ENCODE measurements at regions not wholly inside any gene's neighbourhood (a gene's known extent, or its start where the extent isn't known, plus 50 kb on each side); places are given as distances from the start of the nearest gene placed in this dataset.

- Mint-ChIP-seq H3K9me3 (no peaks in the 10 kb centered on the region), H3K36me3 (ENCODE audit: low read depth) (peaks cover 3% of the 10 kb centered on the region), H3K4me3 (no peak overlapping the region), H3K27ac (no peak overlapping the region), H3K4me1 (peaks cover 13% of the 10 kb centered on the region), H3K27me3 (ENCODE audit: low read depth) (peaks cover 12% of the 10 kb centered on the region)
- TF ChIP-seq CTCF (IDR thresholded peaks at IDR 0.05; ENCODE audit: unreplicated experiment in 3 of 3) = no peak
Measured at GRCh38 chr10:29099415-29099814, 189.5 kb upstream of the LYZL1 start.

- H3K27ac Mint-ChIP-seq = no peak overlapping the region
- peaks cover 3% of the 10 kb centered on the region for H3K36me3 Mint-ChIP-seq (ENCODE audit: low read depth)
- no peaks in the 10 kb centered on the region for H3K9me3 Mint-ChIP-seq
- no peak overlapping the region for H3K4me3 Mint-ChIP-seq
- no peak for TF ChIP-seq CTCF (IDR thresholded peaks at IDR 0.05; ENCODE audit: unreplicated experiment in 3 of 3)
- H3K4me1 Mint-ChIP-seq = peaks cover 15% of the 10 kb centered on the region
- peaks cover 12% of the 10 kb centered on the region for H3K27me3 Mint-ChIP-seq (ENCODE audit: low read depth)
Measured at GRCh38 chr10:29100505-29100904, 188.4 kb upstream of the LYZL1 start.

- H3K9me3 Mint-ChIP-seq = no peaks in the 10 kb centered on the region
Measured at GRCh38 chr10:29102233-29102632, 186.6 kb upstream of the LYZL1 start.

GRCh38 chr10:29102636-29103035 is 186.2 kb upstream of the LYZL1 start:
- Mint-ChIP-seq H3K27ac (peak overlapping the region in 2 of 3 experiments; percentile 30 to 74), H3K4me3 (no peak overlapping the region), H3K36me3 (ENCODE audit: low read depth) (peaks cover 3% of the 10 kb centered on the region), H3K4me1 (peaks cover 19% of the 10 kb centered on the region), H3K9me3 (no peaks in the 10 kb centered on the region), H3K27me3 (ENCODE audit: low read depth) (peaks cover 17% of the 10 kb centered on the region)
- TF ChIP-seq CTCF (IDR thresholded peaks at IDR 0.05; ENCODE audit: unreplicated experiment in 3 of 3) = no peak

More at GRCh38 chr10:29102233-29102632, 186.6 kb upstream of the LYZL1 start:
- Mint-ChIP-seq H3K4me3 (no peak overlapping the region), H3K27me3 (ENCODE audit: low read depth) (peaks cover 17% of the 10 kb centered on the region), H3K36me3 (ENCODE audit: low read depth) (peaks cover 3% of the 10 kb centered on the region), H3K4me1 (peaks cover 19% of the 10 kb centered on the region), H3K27ac (peak overlapping the region; percentile 2 to 74 (median 30))
- TF ChIP-seq CTCF (IDR thresholded peaks at IDR 0.05; ENCODE audit: unreplicated experiment in 3 of 3) = no peak

- H3K36me3 Mint-ChIP-seq (ENCODE audit: low read depth) = no peaks in the 10 kb centered on the region
- H3K4me3 Mint-ChIP-seq = no peak overlapping the region
- H3K27me3 Mint-ChIP-seq (ENCODE audit: low read depth) = peaks cover 12% of the 10 kb centered on the region
- H3K9me3 Mint-ChIP-seq = no peaks in the 10 kb centered on the region
- TF ChIP-seq CTCF (IDR thresholded peaks at IDR 0.05; ENCODE audit: unreplicated experiment in 3 of 3) = no peak
- H3K4me1 Mint-ChIP-seq = peaks cover 19% of the 10 kb centered on the region
- H3K27ac Mint-ChIP-seq = no peak overlapping the region
Measured at GRCh38 chr10:29104661-29105399, 184.0 kb upstream of the LYZL1 start.

Measured in nephron (organoid).